ENCODE measurements at regions not wholly inside any gene's neighbourhood (a gene's known extent, or its start where the extent isn't known, plus 50 kb on each side); places are given as distances from the start of the nearest gene placed in this dataset.

- Histone ChIP-seq H3K36me3 (ENCODE audit: control insufficient read depth in 4 of 4, insufficient read depth in 3 of 4, low read depth in 1 of 4, low read length in 3 of 4) (no peaks in the 10 kb centered on the region), H3K4me1 (ENCODE audit: control insufficient read depth in 4 of 4, insufficient read depth in 4 of 4, low read length in 3 of 4) (no peaks in the 10 kb centered on the region), H3K27me3 (ENCODE audit: control insufficient read depth in 4 of 4, insufficient read depth in 4 of 4, low read length in 3 of 4) (no peaks in the 10 kb centered on the region), H3K4me3 (ENCODE audit: low read depth in 1 of 3, low read length in 3 of 3) (no peak overlapping the region), H3K9me3 (ENCODE audit: control insufficient read depth in 4 of 4, low read length in 3 of 4) (no peaks in the 10 kb centered on the region), H3K27ac (ENCODE audit: low read depth in 1 of 2, low read length in 2 of 2) (no peak overlapping the region), H3K9ac (ENCODE audit: low read depth in 1 of 2, low read length in 2 of 2) (no peak overlapping the region)
- TF ChIP-seq ATF3 (IDR thresholded peaks at IDR 0.05) (no peak), RXRA (IDR thresholded peaks at IDR 0.05) (no peak), REST (IDR thresholded peaks at IDR 0.05) (no peak), RAD21 (IDR thresholded peaks at IDR 0.05) (no peak), FOXA2 (IDR thresholded peaks at IDR 0.05) (no peak), NR2F2 (IDR thresholded peaks at IDR 0.05) (no peak), HNF4G (IDR thresholded peaks at IDR 0.05) (no peak), SP1 (IDR thresholded peaks at IDR 0.05) (no peak), FOXA1 (IDR thresholded peaks at IDR 0.05) (no peak), ZBTB33 (IDR thresholded peaks at IDR 0.05) (no peak)
- DNase-seq (ENCODE audit: low spot score), result no peak
Observed at GRCh38 chr5:85605381-85605780, 1012.4 kb upstream of the COX7C start.

- no peak overlapping the region for H3K4me3 ChIP-seq (ENCODE audit: low read depth in 1 of 3, low read length in 3 of 3)
- no peaks in the 10 kb centered on the region for H3K27me3 ChIP-seq (ENCODE audit: control insufficient read depth in 4 of 4, insufficient read depth in 4 of 4, low read length in 3 of 4)
- H3K9ac ChIP-seq (ENCODE audit: low read depth in 1 of 2, low read length in 2 of 2), result no peak overlapping the region
- no peak overlapping the region for H3K27ac ChIP-seq (ENCODE audit: low read depth in 1 of 2, low read length in 2 of 2)
- 84% methylated on average over 3 of the region's 3 CpGs for WGBS
- H3K4me1 ChIP-seq (ENCODE audit: control insufficient read depth in 4 of 4, insufficient read depth in 4 of 4, low read length in 3 of 4), result no peaks in the 10 kb centered on the region
- DNase-seq (ENCODE audit: low spot score), result no peak
- H3K9me3 ChIP-seq (ENCODE audit: control insufficient read depth in 4 of 4, low read length in 3 of 4), result no peaks in the 10 kb centered on the region
- TF ChIP-seq FOXA2 (IDR thresholded peaks at IDR 0.05) (no peak), HNF4G (IDR thresholded peaks at IDR 0.05) (no peak), TAF1 (conservative IDR thresholded peaks at IDR 0.05) (no peak), ZBTB33 (IDR thresholded peaks at IDR 0.05) (no peak), JUND (IDR thresholded peaks at IDR 0.05) (no peak), RAD21 (IDR thresholded peaks at IDR 0.05) (no peak), HNF4A (conservative IDR thresholded peaks at IDR 0.05) (no peak)
- TF ChIP-seq, protein P1, sequence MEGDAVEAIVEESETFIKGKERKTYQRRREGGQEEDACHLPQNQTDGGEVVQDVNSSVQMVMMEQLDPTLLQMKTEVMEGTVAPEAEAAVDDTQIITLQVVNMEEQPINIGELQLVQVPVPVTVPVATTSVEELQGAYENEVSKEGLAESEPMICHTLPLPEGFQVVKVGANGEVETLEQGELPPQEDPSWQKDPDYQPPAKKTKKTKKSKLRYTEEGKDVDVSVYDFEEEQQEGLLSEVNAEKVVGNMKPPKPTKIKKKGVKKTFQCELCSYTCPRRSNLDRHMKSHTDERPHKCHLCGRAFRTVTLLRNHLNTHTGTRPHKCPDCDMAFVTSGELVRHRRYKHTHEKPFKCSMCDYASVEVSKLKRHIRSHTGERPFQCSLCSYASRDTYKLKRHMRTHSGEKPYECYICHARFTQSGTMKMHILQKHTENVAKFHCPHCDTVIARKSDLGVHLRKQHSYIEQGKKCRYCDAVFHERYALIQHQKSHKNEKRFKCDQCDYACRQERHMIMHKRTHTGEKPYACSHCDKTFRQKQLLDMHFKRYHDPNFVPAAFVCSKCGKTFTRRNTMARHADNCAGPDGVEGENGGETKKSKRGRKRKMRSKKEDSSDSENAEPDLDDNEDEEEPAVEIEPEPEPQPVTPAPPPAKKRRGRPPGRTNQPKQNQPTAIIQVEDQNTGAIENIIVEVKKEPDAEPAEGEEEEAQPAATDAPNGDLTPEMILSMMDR (IDR thresholded peaks at IDR 0.05; ENCODE audit: low read depth, low read length, missing input control), result no peak
- TF ChIP-seq, protein P2, sequence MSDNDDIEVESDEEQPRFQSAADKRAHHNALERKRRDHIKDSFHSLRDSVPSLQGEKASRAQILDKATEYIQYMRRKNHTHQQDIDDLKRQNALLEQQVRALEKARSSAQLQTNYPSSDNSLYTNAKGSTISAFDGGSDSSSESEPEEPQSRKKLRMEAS (IDR thresholded peaks at IDR 0.05), result no peak
- H3K36me3 ChIP-seq (ENCODE audit: control insufficient read depth in 4 of 4, insufficient read depth in 3 of 4, low read depth in 1 of 4, low read length in 3 of 4), result no peaks in the 10 kb centered on the region
Observed at GRCh38 chr5:85614489-85614888, 1003.3 kb upstream of the COX7C start.

Data from liver (tissue), 8 donors.